NCI-H2227 (cell line): ENCODE measurements at regions not wholly inside any gene's neighbourhood (a gene's known extent, or its start where the extent isn't known, plus 50 kb on each side); places are given as distances from the start of the nearest gene placed in this dataset.
"Not testable (repeated sequence)": the region's sequence is repeated elsewhere in the genome, so short reads cannot be mapped to it uniquely, and the experiment has no call there.

Experiments used
- DNase-seq: peaks from one replicate; lab custom pipeline; 2025; ENCODE audit not compliant: unreplicated experiment; lab: John Stamatoyannopoulos, UW

- no peak for DNase-seq
Measured at GRCh38 chr7:14973712-14974428, 71.3 kb upstream of the DGKB start.

GRCh38 chr7:14971678-14972077 is 69.1 kb upstream of the DGKB start:
- DNase-seq, result not testable (repeated sequence)

- not testable (repeated sequence) for DNase-seq
Measured at GRCh38 chr7:14967376-14967775, 64.8 kb upstream of the DGKB start.

GRCh38 chr7:14962778-14963177 is 60.2 kb upstream of the DGKB start:
- DNase-seq, result no peak

GRCh38 chr7:14960721-14961120 is 58.2 kb upstream of the DGKB start:
- no peak for DNase-seq

GRCh38 chr7:14959339-14959738 is 56.8 kb upstream of the DGKB start:
- DNase-seq, result no peak

GRCh38 chr7:14954035-14954434 is 51.5 kb upstream of the DGKB start:
- no peak for DNase-seq
